Esophagus squamous epithelium (tissue), 4 donors: ENCODE measurements at regions not wholly inside any gene's neighbourhood (a gene's known extent, or its start where the extent isn't known, plus 50 kb on each side); places are given as distances from the start of the nearest gene placed in this dataset.

ENCODE experiments used
- CTCF ChIP-seq, 6 experiments: fragments of 450-650 bp in 4 of 6; fragments of 200-600 bp in 2 of 6; sonication (generic) in 2 of 6; IDR thresholded peaks; one replicate each; pipeline ENCODE4 v1.5.1; 2016 to 2019; ENCODE audit warnings: antibody characterized with exemption in 6 of 6, mild to moderate bottlenecking in 4 of 6, moderate library complexity in 4 of 6
- POLR2A ChIP-seq, 4 donors: fragments of 450-650 bp; IDR thresholded peaks; one replicate each; pipeline ENCODE4 v1.6.1; 2017; ENCODE audit warnings: antibody characterized with exemption in 4 of 4, mild to moderate bottlenecking in 4 of 4, moderate library complexity in 3 of 4

- TF ChIP-seq CTCF (IDR thresholded peaks at IDR 0.05) (no peak), POLR2A (IDR thresholded peaks at IDR 0.05) (no peak)
Observed at GRCh38 chr9:129281506-129282145, 103.6 kb upstream of the IER5L start.
